ENCODE measurements at regions not wholly inside any gene's neighbourhood (a gene's known extent, or its start where the extent isn't known, plus 50 kb on each side); places are given as distances from the start of the nearest gene placed in this dataset.
"Not testable (repeated sequence)": the region's sequence is repeated elsewhere in the genome, so short reads cannot be mapped to it uniquely, and the experiment has no call there.

DNA sequence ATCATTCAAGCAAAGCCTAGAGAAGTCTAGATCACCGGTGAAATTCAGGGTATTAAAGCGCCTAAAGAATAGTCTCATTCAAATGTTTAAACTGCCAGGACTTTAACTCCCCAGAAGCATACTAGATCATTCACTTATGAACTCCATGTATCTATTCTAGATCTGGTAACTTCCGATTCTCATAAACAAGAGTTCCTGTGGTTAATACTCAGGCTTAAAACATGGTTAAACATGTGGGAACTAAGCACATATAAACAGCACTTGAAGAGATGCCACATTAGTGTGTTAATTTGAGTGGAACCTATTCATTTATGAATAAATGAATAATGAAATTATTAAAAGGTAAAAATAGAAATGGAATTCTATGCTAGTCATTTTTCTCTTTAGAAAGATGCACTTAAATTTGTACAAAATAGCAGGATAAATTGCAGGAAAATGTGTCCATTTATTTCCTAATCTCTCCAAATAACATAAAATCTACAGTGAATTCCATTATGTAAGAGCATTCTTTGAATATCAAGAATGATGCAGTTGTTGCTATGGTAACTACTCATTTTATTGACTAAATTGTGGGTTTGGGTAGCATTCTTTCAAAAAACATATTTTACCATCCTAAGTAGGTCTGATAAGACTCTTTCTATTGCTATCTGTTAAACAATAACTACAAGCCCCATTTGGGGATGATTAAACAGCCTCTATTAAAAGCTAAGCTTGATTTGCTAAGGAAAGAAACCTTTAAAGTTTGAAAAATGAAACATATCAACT is 147.6 kb upstream of the TMEM168 start:
- no peak for DNase-seq (ENCODE audit: low read depth in 2 of 2)

DNA sequence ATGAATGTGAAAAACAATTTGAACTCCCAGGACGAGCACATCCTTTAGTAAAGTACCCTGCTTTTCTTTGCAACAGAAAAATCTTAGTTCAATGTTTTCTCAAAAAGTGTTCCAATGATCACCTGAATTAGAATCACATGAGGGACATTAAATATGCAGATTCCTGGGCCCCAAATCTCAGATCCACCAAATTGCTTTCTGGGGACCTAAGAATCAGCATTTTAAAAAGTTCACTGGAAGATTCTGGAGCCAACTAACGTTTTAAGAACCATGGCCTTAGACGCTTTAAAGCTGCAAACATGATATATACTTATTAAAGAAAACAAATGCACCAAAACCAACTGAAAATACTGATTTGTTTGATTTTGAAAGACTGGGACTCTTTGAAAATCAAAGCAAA is 143.4 kb upstream of the TMEM168 start:
- no peak for DNase-seq (ENCODE audit: low read depth in 2 of 2)

DNA sequence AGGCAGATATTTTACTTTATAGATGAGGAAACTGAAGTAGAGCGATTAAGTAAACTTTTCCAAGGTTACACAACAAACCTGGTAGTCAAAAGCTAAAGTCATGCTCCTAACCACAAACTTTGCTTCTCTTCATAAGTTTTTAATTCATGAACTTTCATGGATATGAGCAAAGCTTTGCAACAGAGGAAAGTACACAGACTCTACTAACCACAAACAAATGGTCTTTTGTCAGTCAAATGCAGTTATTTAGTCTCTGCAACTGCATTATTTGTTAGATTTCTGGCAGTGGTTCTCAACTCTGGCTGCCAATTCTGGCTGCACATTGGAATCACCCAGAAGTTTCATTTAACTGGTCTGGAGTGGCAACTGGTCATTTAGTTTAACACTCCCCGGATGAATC is 140.6 kb upstream of the TMEM168 start:
- no peak for DNase-seq (ENCODE audit: low read depth in 2 of 2)

DNA sequence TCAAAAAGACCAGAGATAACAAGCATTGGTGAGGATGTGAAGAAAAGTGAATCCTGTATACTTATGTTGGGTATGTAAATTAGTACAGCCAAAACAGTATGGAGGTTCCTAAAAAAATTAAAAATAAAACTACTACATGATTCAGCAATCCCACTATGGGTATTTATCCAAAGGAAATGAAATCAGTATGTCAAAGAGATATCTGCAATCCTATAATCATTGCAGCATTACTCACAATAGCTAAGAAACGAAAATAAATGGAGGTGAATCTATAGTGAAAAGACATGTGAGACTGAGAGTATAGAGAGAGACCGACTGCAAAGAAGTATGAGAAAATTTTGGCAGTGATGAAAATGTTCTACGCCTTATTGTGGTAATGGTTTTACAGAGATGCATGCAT is 139.2 kb upstream of the TMEM168 start:
- no peak for DNase-seq (ENCODE audit: low read depth in 2 of 2)

DNA sequence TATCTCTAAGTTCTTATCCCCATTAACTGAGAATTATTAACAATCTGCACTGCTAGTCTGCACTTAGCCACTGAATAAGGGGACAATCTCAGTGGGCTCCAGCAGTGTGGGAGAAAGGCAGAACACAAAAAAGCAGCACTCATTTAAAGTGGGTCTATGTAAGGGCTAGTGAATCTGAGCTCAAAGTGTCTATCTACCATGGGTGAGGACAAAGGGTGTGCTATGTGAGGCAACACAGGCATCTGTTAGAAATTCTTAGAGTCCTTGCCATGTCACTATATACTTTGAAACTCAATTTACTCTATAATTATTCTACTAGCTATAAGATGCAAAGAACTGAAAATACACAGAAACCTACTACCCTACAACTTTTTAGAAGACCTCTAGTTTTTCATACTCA is 135.8 kb upstream of the TMEM168 start:
- DNase-seq (ENCODE audit: low read depth in 2 of 2) = no peak

DNA sequence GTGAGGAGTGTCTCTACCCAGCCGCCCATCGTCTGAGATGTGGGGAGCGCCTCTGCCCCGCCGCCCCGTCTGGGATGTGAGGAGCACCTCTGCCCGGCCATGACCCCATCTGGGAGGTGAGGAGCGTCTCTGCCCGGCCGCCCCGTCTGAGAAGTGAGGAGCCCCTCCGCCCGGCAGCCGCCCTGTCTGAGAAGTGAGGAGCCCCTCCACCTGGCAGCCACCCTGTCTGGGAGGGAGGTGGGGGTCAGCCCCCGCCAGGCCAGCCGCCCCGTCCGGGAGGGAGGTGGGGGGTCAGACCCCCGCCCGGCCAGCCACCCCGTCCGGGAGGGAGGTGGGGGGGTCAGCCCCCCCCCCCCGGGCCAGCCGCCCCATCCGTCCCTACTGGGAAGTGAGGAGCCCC is 132.4 kb upstream of the TMEM168 start:
- not testable (repeated sequence) for DNase-seq (ENCODE audit: low read depth in 2 of 2)

DNA sequence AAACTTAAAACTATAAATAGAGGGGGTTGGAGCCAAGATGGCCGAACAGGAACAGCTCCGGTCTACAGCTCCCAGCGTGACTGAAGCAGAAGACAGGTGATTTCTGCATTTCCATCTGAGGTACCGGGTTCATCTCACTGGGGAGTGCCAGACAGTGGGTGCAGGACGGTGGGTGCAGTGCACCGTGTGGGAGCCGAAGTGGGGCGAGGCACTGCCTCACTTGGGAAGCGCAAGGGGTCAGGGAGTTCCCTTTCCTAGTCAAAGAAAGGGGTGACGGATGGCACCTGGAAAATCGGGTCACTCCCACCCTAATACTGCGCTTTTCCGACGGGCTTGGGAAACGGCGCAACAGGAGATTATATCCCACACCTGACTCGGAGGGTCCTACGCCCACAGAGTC is 126.2 kb upstream of the TMEM168 start:
- not testable (repeated sequence) for DNase-seq (ENCODE audit: low read depth in 2 of 2)

DNA sequence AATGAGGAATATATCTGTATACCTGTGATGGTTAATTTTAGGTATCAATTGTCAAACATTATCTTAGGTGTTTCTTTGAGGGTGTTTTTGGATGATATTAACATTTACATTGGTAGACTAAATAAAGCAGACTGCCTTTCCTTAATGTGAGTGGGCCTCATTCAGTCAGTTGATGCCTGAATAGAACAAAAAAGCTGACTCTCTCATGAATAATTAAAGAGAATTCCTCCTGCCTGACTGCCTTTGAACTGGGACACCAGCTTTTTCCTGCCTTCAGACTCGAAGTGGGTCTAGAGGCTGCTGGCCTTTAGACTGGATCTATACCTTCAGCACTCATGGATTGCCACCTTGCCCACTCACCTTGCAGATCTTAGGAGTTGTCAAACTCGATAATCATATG is 117.9 kb upstream of the TMEM168 start:
- DNase-seq (ENCODE audit: low read depth in 2 of 2) = no peak

DNA sequence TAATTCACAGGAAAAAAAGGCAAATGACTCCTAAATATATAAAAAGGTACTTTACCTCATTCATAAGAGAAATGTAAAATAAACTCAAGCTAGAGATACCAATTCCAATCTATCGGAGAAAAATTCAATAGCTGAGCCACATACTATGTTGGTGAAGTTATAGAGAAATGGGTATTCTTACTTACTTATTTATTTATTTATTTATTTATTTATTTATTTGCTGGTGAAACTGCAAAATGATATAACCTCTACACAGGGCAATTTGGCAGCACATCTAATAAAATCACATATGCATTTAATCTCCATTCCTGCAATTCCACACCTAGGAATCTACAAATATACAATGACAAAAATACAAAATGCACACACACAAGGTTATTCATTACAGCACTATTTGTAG is 117.5 kb upstream of the TMEM168 start:
- no peak for DNase-seq (ENCODE audit: low read depth in 2 of 2)

DNA sequence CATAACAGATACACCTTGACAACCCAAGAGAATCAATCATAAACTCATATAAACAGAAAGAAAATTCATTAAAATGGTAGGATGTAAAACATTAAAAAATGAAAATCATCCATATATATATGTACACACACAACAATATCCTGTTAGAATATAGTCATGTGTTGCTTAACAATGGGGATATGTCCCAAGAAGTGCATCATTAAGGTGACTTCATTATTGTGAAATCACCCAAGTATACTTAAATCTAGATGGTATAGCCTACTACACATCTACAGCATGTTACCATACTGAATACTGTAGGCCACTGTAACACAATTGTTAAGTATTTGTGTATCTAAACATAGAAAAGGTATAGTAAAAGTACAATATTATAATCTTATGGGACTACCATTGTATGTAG is 115.8 kb upstream of the TMEM168 start:
- DNase-seq (ENCODE audit: low read depth in 2 of 2) = no peak

DNA sequence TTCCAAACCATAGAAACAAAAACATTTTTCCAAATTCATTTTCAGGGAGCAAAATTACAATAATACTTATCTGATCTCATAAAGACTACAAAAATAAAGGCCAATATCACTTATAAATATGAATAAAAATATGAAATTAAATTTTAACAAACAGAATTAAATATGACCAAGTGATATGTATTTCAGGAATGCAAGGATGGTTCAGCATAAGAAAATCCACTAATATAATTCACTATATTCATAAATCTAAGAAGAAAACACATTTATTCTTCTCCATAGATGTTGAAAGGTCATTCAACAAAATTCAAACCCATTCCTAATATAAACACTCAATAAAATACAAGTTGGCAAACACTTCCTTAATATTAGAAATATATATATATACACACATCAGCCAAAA is 115.2 kb upstream of the TMEM168 start:
- no peak for DNase-seq (ENCODE audit: low read depth in 2 of 2)

DNA sequence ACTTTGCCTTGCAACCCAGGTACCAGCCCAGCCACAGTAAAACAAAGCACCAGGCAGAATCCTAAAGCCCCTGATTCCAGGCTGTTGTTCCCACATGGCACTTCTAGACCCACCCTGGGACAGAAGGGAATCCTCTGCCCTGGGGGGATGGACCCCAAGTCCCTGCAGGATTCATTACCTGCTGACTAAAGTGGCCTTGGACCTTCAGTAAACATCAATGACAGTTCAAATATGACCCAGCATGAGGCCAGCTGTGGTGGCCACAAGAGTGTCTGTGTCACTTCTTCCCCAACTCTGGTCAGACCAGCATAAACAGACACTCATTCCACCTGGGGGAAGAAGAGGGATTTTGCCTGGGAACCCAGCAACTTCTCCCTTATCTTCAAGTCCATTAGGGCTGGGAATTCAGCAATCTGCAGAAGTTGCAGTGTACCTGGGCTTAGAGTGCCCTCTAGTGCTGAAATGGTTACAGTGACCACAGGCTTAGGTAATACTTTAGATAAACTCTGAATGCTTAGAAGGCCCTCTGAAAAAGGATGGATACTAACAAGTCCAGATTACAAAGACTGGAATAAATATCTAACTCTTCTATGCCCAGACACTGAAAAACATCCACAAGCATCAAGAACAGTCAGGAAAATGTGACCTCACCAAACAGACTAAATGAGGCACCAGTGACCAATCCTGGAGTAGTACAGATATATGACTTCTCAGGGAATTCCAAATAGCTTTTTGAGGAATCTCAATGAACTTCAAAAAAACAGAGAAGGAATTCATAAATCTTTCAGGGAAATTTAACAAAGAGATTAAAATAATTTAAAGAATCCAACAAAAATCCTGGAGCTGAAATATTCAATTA is 108.5 kb upstream of the TMEM168 start:
- DNase-seq (ENCODE audit: low read depth in 2 of 2) = no peak

DNA sequence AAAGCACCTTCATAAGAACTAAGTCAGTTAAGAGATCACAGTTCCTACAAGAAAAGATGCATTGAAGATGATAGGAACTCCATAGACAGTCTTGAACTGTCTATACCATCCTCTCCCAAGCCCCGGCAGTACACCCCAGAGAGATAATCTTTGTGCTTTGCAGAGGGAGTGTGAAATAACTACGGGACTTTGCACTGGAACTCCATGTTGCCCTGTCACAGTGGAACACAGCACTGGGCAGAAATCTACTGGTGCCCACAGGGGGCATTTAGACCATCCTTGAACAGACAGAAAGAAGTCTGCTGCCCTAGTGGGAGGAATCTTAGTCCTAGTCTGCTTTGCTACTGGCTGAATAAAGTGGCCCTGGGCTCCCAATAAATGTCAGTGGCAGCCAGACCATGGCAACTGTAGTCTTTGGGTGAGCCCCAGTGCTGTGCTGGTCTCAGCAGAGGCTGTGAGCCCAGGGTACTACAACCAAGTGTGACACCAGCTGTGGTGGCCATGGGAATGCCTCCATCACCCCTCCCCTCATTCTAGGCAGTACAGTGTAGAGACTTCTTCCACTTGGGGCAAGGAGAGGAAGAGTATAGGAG is 107.7 kb upstream of the TMEM168 start:
- DNase-seq (ENCODE audit: low read depth in 2 of 2) = no peak

DNA sequence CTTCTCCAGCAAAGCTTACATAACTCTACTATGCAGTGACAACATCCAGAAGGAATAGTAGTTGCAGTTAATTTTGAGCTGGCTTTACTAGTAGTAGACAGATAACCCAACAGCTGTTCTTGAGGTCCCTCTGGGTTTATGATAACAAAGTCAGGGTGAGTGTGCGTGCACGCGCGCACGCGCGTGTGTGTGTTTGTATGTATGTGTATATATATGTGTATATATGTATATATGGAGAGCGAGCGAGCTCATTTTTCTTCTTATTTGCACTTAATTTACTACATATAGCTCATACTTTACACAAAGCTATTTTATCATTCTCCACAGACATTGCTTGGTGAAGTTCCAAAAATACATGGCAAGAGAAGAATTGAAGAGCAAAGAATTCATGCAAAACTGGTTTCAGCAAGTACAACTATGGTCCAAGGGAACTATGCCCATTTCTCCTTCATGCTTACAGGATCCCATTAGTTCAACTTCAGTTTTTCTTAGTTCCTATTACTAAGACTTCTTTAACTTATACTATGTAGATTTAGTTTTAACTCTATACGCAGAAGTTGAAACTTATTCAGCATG is 105.9 kb upstream of the TMEM168 start:
- no peak for DNase-seq (ENCODE audit: low read depth in 2 of 2)

DNA sequence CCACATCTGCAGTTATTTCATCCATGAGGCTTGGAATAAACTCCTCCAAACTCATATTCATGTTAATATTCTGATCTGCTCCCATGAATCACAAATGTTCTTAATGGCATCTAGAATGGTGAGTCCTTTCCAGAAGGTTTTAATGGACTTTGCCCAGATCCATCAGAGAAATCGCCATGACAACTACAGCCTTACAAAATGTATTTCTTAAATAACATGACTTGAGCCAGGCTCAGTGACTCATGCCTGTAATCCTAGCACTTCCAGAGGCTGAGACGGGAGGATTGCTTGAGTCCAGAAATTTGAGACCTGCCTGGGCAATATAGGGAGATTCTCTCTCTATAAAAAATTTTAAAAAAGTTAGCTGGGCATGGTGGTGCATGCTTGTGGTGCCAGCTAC is 102.1 kb upstream of the TMEM168 start:
- DNase-seq (ENCODE audit: low read depth in 2 of 2) = no peak

DNA sequence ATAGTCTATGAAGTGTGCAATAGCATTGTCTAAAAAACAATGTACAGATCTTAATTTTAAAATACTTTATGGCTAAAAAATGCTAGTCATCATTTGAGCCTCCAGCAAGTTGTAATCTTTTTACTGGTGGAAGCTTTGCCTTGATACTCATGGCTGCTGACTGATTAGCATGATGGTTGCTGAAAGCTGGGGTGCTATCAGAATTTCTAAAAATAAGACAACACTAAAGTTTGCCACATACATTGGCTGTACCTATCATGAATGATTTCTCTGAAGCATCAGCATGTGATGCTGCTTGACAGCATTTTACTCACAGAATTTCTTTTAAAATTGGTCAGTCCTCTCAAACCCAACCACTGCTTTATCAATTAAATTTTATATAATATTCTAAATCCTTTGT is 101.5 kb upstream of the TMEM168 start:
- no peak for DNase-seq (ENCODE audit: low read depth in 2 of 2)

DNA sequence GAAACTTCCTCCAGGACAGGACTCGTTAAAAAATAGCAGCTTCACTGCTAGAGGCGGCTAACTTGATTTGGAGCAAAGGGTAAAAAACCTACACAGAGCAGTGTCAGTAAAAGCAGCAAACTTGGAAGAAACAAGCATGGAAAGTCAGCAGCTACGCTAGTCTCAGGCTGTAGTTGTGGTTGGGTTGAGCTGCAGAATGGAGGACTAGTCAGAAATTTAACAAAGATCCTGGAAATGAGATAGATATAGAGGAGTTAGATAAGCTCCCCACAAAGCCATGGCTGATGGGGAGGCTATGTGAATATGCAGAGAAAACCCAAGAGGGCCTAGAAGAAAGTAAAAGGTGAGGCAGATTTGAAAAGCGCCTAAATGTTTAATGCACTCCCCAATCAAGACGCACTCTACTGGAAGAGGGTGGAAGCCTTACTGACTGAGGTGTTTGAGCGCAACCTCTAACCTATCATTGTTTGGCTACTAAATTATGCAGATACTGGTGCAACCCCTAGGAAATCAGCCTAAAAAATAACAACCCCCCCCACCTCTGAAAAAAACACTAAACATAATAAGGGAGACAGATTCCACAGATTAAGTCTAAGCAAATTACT is 99.7 kb upstream of the TMEM168 start:
- DNase-seq (ENCODE audit: low read depth in 2 of 2) = no peak

DNA sequence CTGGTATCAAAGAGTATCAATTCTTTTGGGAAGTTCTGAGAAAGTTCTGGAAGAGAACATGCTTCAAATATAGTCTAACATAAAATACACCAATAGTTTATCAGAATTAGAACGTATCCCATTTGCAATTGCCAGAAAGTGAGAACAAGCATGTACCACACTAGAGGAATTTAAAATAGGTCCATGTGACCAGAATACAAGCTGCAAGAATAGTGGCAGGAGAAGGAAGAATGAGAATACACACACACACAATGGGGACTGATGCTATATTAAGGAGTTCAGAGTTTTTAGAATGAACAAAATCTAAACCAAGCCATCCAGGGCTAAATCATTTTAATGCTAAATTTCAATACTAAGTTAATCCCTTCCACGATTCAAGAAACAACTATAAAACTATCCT is 99.1 kb upstream of the TMEM168 start:
- no peak for DNase-seq (ENCODE audit: low read depth in 2 of 2)

DNA sequence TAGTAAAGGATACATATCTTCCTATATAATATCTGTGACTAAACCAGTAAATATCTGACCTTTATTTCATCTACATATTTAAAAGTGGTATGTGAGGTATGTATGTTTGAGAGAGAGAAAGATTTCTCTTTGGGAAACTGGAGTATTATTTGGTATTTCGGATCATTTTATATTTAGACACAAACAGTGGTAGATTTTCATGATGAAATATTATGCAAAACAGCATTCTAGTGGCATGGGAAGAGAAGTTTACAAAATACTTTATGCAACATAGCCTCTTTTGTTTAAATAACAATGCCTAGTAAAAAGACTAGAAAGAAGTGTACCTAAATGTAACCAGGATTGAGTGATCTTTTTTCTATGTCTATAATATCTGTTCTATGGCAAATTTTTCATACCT is 98.6 kb upstream of the TMEM168 start:
- DNase-seq (ENCODE audit: low read depth in 2 of 2) = no peak

DNA sequence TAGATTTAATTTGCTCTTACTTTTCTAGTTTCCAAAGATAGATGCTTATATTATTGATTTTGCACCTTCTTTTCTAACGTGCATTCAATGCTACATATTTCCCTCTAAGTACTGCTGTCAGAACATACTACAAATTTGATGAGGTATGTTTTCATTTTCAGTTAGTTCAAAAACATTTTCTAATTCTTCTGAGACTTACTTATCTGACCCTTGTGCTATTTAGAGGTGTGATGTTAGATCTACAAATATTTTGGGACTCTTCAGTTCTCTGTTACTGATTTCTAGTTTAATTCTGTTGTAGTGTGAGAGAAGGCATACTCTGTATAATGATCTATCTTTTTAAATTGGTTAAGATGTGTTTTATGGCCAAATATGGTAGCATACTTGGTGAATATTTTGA is 97.8 kb upstream of the TMEM168 start:
- DNase-seq (ENCODE audit: low read depth in 2 of 2) = no peak

DNA sequence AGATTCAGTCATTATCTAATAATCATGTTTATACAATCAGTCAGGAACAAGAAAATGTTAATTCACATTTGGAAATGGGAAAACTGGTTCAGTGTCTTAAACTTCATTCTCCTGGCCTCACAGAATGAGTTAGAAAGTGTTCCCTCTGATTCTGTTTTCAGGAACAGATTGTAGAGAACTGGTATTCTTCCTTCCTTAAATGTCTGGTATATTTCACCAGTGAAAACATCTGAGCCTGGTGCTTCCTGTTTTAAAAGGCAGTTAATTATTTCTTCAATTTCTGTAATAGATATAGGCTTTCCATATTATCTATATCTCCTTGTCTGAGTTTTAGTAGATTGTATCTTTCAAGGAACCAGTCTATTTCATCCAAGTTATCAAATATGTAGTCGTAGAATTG is 97.1 kb upstream of the TMEM168 start:
- DNase-seq (ENCODE audit: low read depth in 2 of 2) = no peak

DNA sequence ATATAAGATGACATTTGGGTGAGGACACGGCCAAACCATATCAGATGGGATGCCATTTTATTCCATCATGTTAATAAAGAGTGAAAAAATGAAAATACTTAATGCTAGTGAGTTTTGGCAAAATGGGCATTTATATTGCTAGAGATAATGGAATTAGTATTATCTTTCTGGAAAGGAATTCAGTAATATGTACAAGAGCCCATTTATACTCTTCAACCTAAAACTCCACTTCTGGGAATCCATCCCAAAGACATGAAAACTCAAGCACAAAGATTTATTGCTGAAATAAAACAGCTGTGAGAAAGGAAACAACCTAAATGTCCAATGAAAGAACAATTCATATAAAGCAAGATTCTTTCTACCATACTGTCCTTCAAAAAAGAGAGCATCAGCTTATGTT is 96.0 kb upstream of the TMEM168 start:
- DNase-seq (ENCODE audit: low read depth in 2 of 2) = no peak
